ENCODE measurements at regions not wholly inside any gene's neighbourhood (a gene's known extent, or its start where the extent isn't known, plus 50 kb on each side); places are given as distances from the start of the nearest gene placed in this dataset.
"Not testable (repeated sequence)": the region's sequence is repeated elsewhere in the genome, so short reads cannot be mapped to it uniquely, and the experiment has no call there.

DNA sequence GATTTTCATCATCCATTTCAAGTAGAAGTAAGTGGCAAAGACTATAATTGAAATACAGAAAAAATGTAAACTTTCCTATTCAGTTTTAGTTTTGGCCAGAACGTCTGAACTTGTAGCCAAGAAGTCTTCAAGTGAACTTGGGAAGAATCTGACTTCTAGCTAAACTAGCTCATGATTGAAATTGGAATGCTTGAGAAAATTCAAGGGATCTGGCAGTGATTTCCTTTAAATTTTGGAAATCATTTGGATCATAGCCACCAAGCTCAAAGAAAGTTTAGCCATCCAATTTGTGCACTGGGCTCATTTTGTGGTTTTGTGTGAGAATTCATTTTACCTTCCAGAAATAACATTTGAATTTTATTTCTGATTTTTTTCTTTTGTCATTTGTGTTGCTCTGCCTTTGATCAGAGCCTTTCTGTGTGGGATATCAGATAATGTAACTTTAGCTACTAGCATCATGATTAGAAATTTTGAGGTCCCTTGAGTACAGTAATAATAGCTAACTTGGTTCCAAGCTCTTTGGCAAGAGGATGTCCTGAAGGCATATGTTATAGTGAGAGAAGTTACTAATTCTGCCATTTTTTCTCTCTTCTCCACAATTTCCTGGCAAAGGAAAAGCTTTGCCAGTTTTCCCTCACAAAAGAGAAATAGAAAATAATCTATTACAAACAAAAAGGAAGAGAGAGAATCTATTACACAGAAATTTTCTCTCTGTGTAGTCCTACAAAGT, 2123.7 kb upstream of the RAG2 start:
- no peak for DNase-seq (ENCODE audit: low spot score)

GRCh38 chr11:38718659-38719058, 2120.6 kb upstream of the RAG2 start:
- no peak for DNase-seq (ENCODE audit: low spot score)

- DNase-seq (ENCODE audit: low spot score) = no peak
Measured at GRCh38 chr11:38718049-38718448, 2120.0 kb upstream of the RAG2 start.

DNA sequence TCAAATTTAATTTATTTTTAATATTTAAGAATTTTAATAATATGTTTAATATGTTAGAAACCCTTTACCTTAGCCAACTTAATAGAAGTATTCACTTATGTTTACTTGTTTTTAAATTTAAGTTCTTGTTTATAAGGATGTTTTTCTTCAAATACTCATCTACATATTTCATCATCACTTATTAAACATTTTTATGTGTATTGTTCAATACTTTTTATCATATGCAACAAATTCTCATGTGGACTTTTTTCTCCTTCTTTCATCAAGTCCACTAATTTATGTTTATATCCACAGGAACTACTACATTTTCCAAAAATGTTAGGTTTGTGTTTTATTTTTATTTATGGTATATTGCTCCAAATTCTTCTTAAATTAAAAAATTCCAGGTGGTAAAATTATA, 2113.1 kb upstream of the RAG2 start:
- no peak for DNase-seq (ENCODE audit: low spot score)

GRCh38 chr11:38710262-38710661, 2112.2 kb upstream of the RAG2 start:
- no peak for DNase-seq (ENCODE audit: low spot score)

GRCh38 chr11:38700111-38700510, 2102.1 kb upstream of the RAG2 start:
- no peak for DNase-seq (ENCODE audit: low spot score)

- no peak for DNase-seq (ENCODE audit: low spot score)
Measured at GRCh38 chr11:38693306-38693705, 2095.3 kb upstream of the RAG2 start.

DNA sequence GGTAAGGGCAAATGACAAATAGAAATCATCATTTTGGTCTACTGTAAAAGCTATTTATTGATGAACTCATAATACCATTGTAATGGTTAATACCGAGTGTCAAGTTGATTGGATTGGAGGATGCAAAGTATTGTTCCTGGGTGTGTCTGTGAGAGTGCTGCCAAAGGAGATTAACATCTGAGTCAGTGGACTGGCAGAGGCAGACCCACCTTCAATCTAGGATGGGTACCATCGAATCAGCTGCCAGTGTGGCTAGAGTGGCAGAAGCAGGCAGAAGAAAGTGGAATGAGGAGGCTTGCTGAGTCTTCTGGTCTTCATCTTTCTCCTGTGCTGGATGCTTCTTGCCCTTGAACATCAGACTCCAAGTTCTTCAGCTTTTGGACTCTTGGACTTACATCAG, 2092.2 kb upstream of the RAG2 start:
- not testable (repeated sequence) for DNase-seq (ENCODE audit: low spot score)

DNA sequence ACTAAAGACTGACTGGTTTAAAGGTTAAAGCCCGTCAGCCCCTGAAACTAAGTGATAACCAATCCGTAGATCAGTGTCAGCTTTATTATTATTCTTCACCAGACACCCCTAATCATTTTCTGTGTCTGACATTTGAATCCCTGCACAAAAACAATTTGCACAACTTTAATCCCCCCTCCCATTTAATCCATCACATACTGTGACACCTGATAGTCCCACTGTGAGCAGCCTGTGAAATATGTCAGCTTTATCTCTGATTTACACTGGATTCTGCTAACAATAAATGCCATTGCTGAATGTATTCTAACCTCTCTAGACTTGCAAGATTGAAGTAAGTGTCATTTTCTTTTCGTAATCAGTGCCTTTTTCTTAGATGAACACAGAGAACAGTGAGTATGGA, 2089.0 kb upstream of the RAG2 start:
- no peak for DNase-seq (ENCODE audit: low spot score)

- DNase-seq (ENCODE audit: low spot score) = no peak
Measured at GRCh38 chr11:38683484-38683883, 2085.4 kb upstream of the RAG2 start.

- DNase-seq (ENCODE audit: low spot score) = no peak
Measured at GRCh38 chr11:38680746-38681145, 2082.7 kb upstream of the RAG2 start.

DNA sequence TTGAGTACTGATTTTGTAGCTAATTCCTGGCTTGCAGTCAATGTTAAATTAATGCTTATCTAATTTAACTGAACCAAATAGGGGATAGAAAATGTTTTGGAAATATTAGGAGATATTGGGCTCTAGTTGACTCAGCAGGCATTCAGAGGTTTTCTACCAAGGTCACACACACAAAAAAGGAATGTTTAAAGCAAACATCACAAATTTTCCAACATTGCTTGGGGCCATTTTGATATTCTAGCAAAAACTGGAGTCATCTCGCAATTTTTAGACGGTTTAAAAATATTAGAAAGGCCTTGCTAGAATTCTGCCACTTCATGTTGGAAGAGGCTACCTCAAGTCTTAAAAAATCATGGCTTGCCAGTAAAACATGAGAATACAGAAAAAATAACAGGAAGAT, 2082.1 kb upstream of the RAG2 start:
- DNase-seq (ENCODE audit: low spot score) = no peak

GRCh38 chr11:38672445-38672844, 2074.4 kb upstream of the RAG2 start:
- no peak for DNase-seq (ENCODE audit: low spot score)

GRCh38 chr11:38667359-38667758, 2069.3 kb upstream of the RAG2 start:
- DNase-seq (ENCODE audit: low spot score) = no peak

DNA sequence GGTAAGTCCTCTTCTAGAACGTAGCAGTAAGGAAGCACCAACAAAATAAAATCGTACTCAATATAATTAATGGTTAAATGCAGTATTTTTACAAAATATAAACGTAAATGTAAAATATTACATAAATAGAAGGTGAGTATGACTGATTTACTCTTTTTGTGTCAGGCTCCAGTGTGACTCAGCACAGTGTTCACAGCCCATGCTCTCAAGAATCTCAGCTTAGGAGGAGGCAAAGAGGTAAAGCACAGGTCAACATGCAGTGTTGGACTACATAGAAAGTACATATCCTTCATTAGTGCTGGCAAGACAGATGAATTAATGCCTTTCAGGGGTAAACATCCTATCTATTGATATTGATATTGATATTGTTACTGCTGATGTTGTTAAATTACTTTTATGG, 2050.6 kb upstream of the RAG2 start:
- no peak for DNase-seq (ENCODE audit: low spot score)

GRCh38 chr11:38646382-38646781, 2048.3 kb upstream of the RAG2 start:
- no peak for DNase-seq (ENCODE audit: low spot score)

DNA sequence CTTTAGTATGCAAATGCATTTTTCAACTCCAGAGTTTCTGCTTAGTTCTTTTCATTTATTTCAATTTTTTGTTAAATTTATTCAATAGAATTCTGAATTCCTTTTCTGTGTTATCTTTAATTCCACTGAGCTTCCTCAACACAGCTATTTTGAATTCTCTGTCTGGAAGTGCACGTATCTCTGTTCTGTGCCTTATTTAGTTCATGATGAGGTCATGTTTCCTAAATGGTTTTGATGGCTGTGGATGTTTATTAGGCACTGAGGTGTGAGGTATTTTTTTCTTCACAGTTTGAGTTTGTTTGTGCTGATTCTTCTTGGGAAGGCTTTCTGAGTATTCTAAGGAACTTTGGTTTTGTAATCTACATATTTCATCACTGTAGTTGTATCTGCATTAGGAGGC, 2042.8 kb upstream of the RAG2 start:
- DNase-seq (ENCODE audit: low spot score) = no peak

DNA sequence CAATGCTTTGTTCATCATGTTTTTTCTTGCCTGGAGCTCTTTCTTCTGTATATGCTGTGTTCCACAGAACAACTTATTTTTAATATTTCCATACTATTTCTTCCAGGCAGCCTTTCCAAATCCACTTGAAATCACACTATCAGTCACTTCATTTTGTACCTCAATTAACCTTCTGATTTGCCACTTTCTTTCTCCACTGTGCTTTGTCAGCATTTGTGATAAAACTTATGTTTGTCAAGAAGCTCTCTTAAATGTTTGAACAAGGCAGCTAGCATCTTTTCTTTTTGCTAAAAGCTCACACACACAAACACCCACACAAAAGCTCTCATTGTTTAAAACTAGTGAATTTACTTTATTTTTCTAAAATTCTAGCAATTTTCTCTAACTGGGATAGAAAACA, 2014.7 kb upstream of the RAG2 start:
- DNase-seq (ENCODE audit: low spot score) = no peak

- DNase-seq (ENCODE audit: low spot score) = not testable (repeated sequence)
Measured at GRCh38 chr11:38601371-38601770, 2003.3 kb upstream of the RAG2 start.

DNA sequence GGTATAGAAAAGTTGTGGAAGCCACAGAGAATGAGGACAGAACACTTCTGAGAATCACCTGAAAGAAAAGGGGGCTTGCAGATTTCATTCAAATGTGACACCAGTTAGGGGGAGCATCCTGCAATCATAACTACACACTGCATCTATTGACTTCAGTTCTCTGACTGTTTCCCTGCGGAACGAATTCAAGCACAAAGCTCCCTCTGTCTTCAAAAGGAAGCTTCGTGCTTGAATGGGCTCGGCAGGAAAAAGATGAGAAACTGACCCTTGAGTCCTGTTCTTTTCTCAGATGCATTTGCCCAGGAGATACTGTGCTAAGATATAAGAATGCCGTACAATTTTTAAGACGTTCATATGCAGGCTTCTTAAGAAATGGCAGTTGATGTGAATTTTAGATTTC, 2000.4 kb upstream of the RAG2 start:
- DNase-seq (ENCODE audit: low spot score) = no peak

GRCh38 chr11:38595359-38596016, 1997.5 kb upstream of the RAG2 start:
- not testable (repeated sequence) for DNase-seq (ENCODE audit: low spot score)

GRCh38 chr11:38594895-38595294, 1996.9 kb upstream of the RAG2 start:
- DNase-seq (ENCODE audit: low spot score) = no peak

- no peak for DNase-seq (ENCODE audit: low spot score)
Measured at GRCh38 chr11:38593649-38594048, 1995.6 kb upstream of the RAG2 start.

- DNase-seq (ENCODE audit: low spot score) = no peak
Measured at GRCh38 chr11:38582756-38583155, 1984.7 kb upstream of the RAG2 start.
